GM18951 (cell line): ENCODE measurements at regions not wholly inside any gene's neighbourhood (a gene's known extent, or its start where the extent isn't known, plus 50 kb on each side); places are given as distances from the start of the nearest gene placed in this dataset.

Experiments
- POLR2A ChIP-seq: IDR thresholded peaks from 4 replicates; pipeline ENCODE4 v1.6.1; 2011; ENCODE audit warnings: mild to moderate bottlenecking; ENCODE audit not compliant: insufficient read length, insufficient read depth; ENCODE audit errors: extremely low read depth
- in situ Hi-C: fragments of 300-500 bp; cut with MboI; formaldehyde crosslinking; loops from one replicate; pipeline ENCODE4 v1.12.0; 2022; ENCODE audit warnings: low sequenced_read_pairs, mixed read lengths, inconsistent platforms; ENCODE audit not compliant: unreplicated experiment

GRCh38 chr9:91146391-91147019, 215.2 kb downstream of the AUH start:
- in situ Hi-C loops = no loop called here
- no peak for TF ChIP-seq POLR2A

- TF ChIP-seq POLR2A = no peak
- in situ Hi-C loops = no loop called here
These were observed 214.5 kb downstream of the AUH start for GRCh38 chr9:91147079-91147708.

- in situ Hi-C loops = no loop called here
These were observed 213.4 kb downstream of the AUH start for GRCh38 chr9:91148306-91148705.

GRCh38 chr9:91150273-91150997, 211.3 kb downstream of the AUH start:
- in situ Hi-C loops = no loop called here
- TF ChIP-seq POLR2A = no peak

More at GRCh38 chr9:91148306-91148705, 213.4 kb downstream of the AUH start:
- no peak for TF ChIP-seq POLR2A

- no peak for TF ChIP-seq POLR2A
- in situ Hi-C loops = no loop called here
These were observed 210.6 kb downstream of the AUH start for GRCh38 chr9:91150998-91151717.

GRCh38 chr9:91151718-91152095, 210.0 kb downstream of the AUH start:
- in situ Hi-C loops = no loop called here
- no peak for TF ChIP-seq POLR2A

- in situ Hi-C loops = no loop called here
- TF ChIP-seq POLR2A = no peak
These were observed 207.0 kb downstream of the AUH start for GRCh38 chr9:91154686-91155085.

GRCh38 chr9:91155181-91155580, 206.5 kb downstream of the AUH start:
- TF ChIP-seq POLR2A = no peak
- in situ Hi-C loops = no loop called here

GRCh38 chr9:91155746-91156376, 205.9 kb downstream of the AUH start:
- in situ Hi-C loops = no loop called here
- no peak for TF ChIP-seq POLR2A

GRCh38 chr9:91156451-91157234, 205.1 kb downstream of the AUH start:
- no peak for TF ChIP-seq POLR2A
- in situ Hi-C loops = no loop called here

- in situ Hi-C loops = no loop called here
These were observed 203.8 kb downstream of the AUH start for GRCh38 chr9:91157883-91158282.

GRCh38 chr9:91158286-91158685, 203.4 kb downstream of the AUH start:
- in situ Hi-C loops = no loop called here
- no peak for TF ChIP-seq POLR2A

More at GRCh38 chr9:91157883-91158282, 203.8 kb downstream of the AUH start:
- no peak for TF ChIP-seq POLR2A

- in situ Hi-C loops = no loop called here
- no peak for TF ChIP-seq POLR2A
These were observed 202.8 kb downstream of the AUH start for GRCh38 chr9:91158946-91159345.
